HepG2 (cell line): ENCODE measurements at regions not wholly inside any gene's neighbourhood (a gene's known extent, or its start where the extent isn't known, plus 50 kb on each side); places are given as distances from the start of the nearest gene placed in this dataset.

ENCODE experiments used
- BRCA1 ChIP-seq: sonication (generic); formaldehyde crosslinking; IDR thresholded peaks from 2 replicates; pipeline ENCODE4 v1.4.0; 2020; ENCODE audit warnings: missing genetic modification reagents
- CEBPG ChIP-seq: IDR thresholded peaks from 2 replicates; pipeline ENCODE4 v1.6.1; 2016
- E2F5 ChIP-seq: sonication (generic); formaldehyde crosslinking; conservative IDR thresholded peaks from 2 replicates; pipeline ENCODE4 v1.4.0; 2020; ENCODE audit warnings: missing genetic modification reagents
- GRHL1 ChIP-seq: sonication (generic); formaldehyde crosslinking; conservative IDR thresholded peaks from 2 replicates; pipeline ENCODE4 v1.8.0; 2022; ENCODE audit warnings: missing genetic modification reagents
- HDAC6 ChIP-seq: fragments of 200-600 bp; sonication (generic); IDR thresholded peaks from 2 replicates; pipeline ENCODE4 v1.7.0; 2017; ENCODE audit warnings: mild to moderate bottlenecking, antibody characterized with exemption, low read length, low read depth
- HNRNPL ChIP-seq: fragments of 200-400 bp; formaldehyde crosslinking; IDR thresholded peaks from 2 replicates; pipeline ENCODE4 v1.6.1; 2017; ENCODE audit warnings: mild to moderate bottlenecking, low read depth, low read length
- NFE2 ChIP-seq: sonication (generic); formaldehyde crosslinking; IDR thresholded peaks from 2 replicates; pipeline ENCODE4 v1.4.0; 2020; ENCODE audit warnings: missing genetic modification reagents
- PRPF4 ChIP-seq: fragments of 200-400 bp; formaldehyde crosslinking; IDR thresholded peaks from 2 replicates; pipeline ENCODE4 v1.6.1; 2016; ENCODE audit warnings: low read length, low read depth; ENCODE audit not compliant: poor library complexity, severe bottlenecking
- RAD21 ChIP-seq: fragments of 450-650 bp; formaldehyde crosslinking; IDR thresholded peaks from 2 replicates; pipeline ENCODE4 v1.5.0; 2020; ENCODE audit warnings: mild to moderate bottlenecking
- SMARCE1 ChIP-seq: fragments of 450-650 bp; IDR thresholded peaks from 2 replicates; pipeline ENCODE4 v1.6.1; 2017; ENCODE audit warnings: borderline replicate concordance
- ZBTB10 ChIP-seq: sonication (generic); formaldehyde crosslinking; IDR thresholded peaks from 2 replicates; pipeline ENCODE4 v1.4.0; 2020; ENCODE audit warnings: missing genetic modification reagents, borderline replicate concordance
- ZNF550 ChIP-seq: sonication (generic); formaldehyde crosslinking; IDR thresholded peaks from 2 replicates; pipeline ENCODE4 v1.4.0; 2020; ENCODE audit warnings: mild to moderate bottlenecking, missing genetic modification reagents, borderline replicate concordance
- ZNF598 ChIP-seq: sonication (generic); formaldehyde crosslinking; IDR thresholded peaks from 2 replicates; pipeline ENCODE4 v1.5.1; 2020; ENCODE audit warnings: mild to moderate bottlenecking, missing genetic modification reagents, borderline replicate concordance
- ZNF766 ChIP-seq: sonication (generic); formaldehyde crosslinking; IDR thresholded peaks from 2 replicates; pipeline ENCODE4 v1.5.0; 2020; ENCODE audit warnings: missing genetic modification reagents, borderline replicate concordance
- TF ChIP-seq, protein P1 (sequence below): sonication (generic); formaldehyde crosslinking; IDR thresholded peaks from 2 replicates; pipeline ENCODE4 v1.8.0; 2022; ENCODE audit warnings: mild to moderate bottlenecking, missing genetic modification reagents; ENCODE audit not compliant: insufficient replicate concordance
- TF ChIP-seq, protein P2 (sequence below): sonication (generic); formaldehyde crosslinking; IDR thresholded peaks from 2 replicates; pipeline ENCODE4 v1.9.0; 2021; ENCODE audit warnings: missing genetic modification reagents, borderline replicate concordance

GRCh38 chr6:41427642-41428335 lies 92.4 kb downstream of the NCR2 start (continued):
- TF ChIP-seq ZBTB10 (CRISPR knock-in tag), result peak; percentile 23; the same call in 1 of the 2 replicates
- TF ChIP-seq CEBPG, result 0 out of 2 replicates have a peak, but pooled peaks have one; percentile 10
- TF ChIP-seq, protein P1, sequence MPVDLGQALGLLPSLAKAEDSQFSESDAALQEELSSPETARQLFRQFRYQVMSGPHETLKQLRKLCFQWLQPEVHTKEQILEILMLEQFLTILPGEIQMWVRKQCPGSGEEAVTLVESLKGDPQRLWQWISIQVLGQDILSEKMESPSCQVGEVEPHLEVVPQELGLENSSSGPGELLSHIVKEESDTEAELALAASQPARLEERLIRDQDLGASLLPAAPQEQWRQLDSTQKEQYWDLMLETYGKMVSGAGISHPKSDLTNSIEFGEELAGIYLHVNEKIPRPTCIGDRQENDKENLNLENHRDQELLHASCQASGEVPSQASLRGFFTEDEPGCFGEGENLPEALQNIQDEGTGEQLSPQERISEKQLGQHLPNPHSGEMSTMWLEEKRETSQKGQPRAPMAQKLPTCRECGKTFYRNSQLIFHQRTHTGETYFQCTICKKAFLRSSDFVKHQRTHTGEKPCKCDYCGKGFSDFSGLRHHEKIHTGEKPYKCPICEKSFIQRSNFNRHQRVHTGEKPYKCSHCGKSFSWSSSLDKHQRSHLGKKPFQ, result no peak
- no peak for TF ChIP-seq HDAC6
- TF ChIP-seq SMARCE1, result no peak
- TF ChIP-seq, protein P2, sequence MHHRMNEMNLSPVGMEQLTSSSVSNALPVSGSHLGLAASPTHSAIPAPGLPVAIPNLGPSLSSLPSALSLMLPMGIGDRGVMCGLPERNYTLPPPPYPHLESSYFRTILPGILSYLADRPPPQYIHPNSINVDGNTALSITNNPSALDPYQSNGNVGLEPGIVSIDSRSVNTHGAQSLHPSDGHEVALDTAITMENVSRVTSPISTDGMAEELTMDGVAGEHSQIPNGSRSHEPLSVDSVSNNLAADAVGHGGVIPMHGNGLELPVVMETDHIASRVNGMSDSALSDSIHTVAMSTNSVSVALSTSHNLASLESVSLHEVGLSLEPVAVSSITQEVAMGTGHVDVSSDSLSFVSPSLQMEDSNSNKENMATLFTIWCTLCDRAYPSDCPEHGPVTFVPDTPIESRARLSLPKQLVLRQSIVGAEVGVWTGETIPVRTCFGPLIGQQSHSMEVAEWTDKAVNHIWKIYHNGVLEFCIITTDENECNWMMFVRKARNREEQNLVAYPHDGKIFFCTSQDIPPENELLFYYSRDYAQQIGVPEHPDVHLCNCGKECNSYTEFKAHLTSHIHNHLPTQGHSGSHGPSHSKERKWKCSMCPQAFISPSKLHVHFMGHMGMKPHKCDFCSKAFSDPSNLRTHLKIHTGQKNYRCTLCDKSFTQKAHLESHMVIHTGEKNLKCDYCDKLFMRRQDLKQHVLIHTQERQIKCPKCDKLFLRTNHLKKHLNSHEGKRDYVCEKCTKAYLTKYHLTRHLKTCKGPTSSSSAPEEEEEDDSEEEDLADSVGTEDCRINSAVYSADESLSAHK (CRISPR knock-in tag), result no peak
- no peak for TF ChIP-seq BRCA1 (CRISPR knock-in tag)
- TF ChIP-seq E2F5 (CRISPR knock-in tag), result no peak; the same call in 1 of the 2 replicates
- TF ChIP-seq GRHL1 (CRISPR knock-in tag), result no peak
- TF ChIP-seq PRPF4, result peak; percentile 78
- TF ChIP-seq RAD21 (CRISPR knock-in tag), result peak; percentile 72
- TF ChIP-seq NFE2 (CRISPR knock-in tag), result no peak
- no peak for TF ChIP-seq ZNF598
- no peak for TF ChIP-seq ZNF550
- peak; percentile 86 for TF ChIP-seq HNRNPL
- peak; percentile 79 for TF ChIP-seq ZNF766 (CRISPR knock-in tag)
